HG03565 (cell line): ENCODE measurements at regions not wholly inside any gene's neighbourhood (a gene's known extent, or its start where the extent isn't known, plus 50 kb on each side); places are given as distances from the start of the nearest gene placed in this dataset.

ENCODE experiments used
- ATAC-seq: cut with Tn5 transposase; IDR thresholded peaks from one replicate; pipeline ENCODE4 v1.9.1; 2021; ENCODE audit warnings: mild to moderate bottlenecking, moderate library complexity; ENCODE audit not compliant: unreplicated experiment

GRCh38 chr6:93083337-93084230, 335.8 kb downstream of the EPHA7 start:
- ATAC-seq, result no peak

GRCh38 chr6:93081901-93082300, 337.5 kb downstream of the EPHA7 start:
- ATAC-seq, result no peak

GRCh38 chr6:93079061-93079460, 340.3 kb downstream of the EPHA7 start:
- no peak for ATAC-seq

- no peak for ATAC-seq
Observed at GRCh38 chr6:93073811-93074210, 345.5 kb downstream of the EPHA7 start.

DNA sequence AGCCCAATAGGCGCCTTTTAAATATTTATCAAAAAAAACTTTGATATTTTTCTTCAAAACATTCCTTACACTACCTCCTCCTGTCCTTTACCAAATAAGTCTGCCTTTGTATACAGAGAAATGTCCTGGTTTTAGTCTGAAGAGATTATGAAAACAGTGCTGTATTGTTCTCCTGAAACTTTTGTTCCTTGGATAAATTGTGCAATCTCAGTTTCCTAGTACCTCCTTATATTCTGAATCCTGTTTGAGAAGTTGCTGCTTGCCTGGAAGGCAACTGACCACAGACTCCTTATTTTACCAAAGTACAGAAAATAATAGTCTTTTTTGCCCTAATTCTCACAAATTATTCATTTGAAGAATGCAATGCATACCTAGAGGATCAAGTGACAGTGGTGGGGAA, 349.5 kb downstream of the EPHA7 start:
- ATAC-seq, result no peak

DNA sequence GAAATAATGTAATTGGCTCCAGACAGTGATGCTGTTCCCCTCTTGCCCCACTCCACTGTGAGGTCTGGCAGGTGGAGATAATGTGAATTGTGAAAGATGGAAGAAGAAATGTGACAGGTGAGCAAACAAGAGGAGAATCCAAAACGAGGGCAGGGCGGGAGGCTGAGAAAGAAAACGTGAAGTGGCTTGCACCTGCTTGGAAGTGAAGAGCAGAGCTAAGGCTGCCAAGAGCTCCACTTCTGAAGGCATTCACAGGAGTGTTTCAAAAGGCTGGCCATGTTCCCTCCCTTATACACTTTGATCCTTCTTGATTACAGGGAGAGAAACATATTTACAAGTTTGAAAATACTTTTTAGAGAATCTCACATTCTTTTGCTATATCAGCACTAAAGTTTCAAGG, 359.4 kb downstream of the EPHA7 start:
- no peak for ATAC-seq

DNA sequence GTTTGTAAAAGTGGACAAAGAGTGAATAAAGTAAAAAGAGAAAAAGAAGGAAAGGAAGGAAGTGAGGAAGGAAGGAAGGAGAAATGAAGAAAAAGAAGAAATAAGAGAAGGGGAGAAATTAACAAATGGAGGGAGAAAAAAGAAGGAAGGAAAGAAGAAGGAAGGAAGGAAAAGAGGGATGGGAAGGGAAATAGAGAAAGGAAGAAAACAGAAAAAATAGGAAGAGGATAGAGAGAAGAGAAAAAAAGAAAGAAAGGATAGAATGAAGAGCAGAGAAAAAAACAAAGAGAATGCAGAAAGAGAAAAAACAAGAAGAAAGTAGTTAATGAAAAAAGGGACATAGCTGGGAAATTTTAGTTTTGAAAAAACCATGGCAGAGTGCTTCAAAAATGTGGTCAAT, 361.8 kb downstream of the EPHA7 start:
- no peak for ATAC-seq

GRCh38 chr6:93048381-93048780, 371.0 kb downstream of the EPHA7 start:
- ATAC-seq, result no peak

DNA sequence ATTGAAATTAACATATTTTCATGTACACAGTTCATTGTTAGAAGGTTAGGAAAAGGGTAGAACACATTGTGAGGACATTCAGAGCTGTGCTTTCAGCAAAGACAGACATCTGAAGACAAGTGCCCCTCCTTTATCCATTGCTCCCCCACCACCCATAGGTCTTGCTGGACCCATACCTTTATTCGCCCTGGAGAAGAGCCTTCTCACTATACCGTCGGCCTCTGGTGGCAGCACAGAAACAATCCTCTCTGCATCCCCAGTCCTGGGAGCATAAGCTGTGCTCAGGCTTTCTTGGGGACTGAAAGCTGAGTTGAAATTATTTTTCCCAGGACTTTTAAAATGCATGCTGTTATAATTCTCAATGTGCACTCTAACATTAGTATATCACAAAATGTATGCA, 372.3 kb downstream of the EPHA7 start:
- no peak for ATAC-seq

GRCh38 chr6:93045156-93045555, 374.2 kb downstream of the EPHA7 start:
- ATAC-seq, result no peak

- ATAC-seq, result no peak
Observed at GRCh38 chr6:93040375-93040774, 379.0 kb downstream of the EPHA7 start.

DNA sequence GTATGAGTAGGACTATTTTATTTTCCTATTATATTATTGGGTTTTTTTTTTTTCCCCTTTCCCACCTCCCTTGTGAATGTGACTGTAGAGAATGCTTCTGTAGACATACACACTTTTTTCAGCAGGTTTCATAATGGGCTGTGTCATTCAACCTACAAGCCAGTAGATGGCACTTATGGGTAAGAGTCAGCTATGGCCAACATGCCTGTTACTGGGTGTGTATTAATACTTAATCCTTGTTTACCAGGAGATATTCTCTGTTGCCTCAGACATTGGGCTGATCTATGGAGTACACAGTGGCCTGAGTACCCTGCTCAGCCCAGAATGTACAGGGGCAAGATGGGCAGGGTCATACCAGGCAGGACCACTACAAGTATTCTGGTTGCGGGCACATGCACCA, 382.5 kb downstream of the EPHA7 start:
- peak; percentile 48 for ATAC-seq

DNA sequence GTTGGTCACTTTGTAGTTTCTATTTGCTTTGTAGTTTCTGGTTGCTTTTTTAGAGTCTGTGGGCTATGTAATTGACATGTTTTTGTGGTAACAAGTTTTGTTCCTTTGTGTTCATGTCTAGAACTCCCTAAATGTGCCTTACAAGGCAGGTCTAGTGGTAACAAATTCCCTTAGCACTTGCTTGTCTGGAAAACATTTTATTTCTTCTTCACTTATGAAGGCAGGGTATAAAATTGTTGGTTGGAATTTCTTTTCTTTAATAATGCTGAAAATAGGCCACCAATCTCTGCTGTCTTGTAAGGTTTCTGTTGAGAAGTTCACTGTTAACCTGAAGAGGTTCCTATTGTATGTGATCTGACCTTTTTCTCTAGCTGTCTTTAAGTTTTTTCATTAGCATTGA, 383.6 kb downstream of the EPHA7 start:
- no peak for ATAC-seq

DNA sequence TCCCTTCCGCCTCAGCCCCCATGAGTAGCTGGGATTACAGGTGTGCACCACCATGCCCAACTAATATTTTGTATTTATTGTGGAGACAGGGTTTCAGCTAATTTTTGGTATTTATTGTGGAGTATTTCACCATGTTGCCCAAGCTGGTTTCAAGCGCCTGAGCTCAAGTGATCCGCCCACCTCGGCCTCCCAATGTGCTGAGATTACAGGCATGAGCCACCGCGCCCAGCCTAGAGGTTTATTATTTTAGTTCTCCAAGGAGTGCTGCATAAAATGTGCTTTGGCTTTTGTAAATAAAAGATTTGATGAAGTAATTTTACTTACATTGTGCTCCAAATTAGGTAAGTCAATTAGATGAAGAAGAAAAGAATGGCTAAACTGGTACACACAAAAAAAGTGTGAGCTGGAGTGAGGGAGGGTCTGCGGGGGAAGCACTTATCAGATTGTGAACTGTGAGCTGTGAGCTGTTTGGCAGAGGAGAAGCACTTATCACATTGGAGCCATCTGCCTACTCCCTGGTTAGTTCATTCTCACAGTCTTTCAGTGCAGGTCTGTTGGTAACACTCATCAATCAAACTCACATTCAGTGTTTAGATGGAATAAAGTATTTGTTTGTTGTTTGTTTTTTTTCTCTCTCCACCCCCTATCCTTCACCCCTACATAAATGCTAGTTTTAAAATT, 398.0 kb downstream of the EPHA7 start:
- no peak for ATAC-seq

DNA sequence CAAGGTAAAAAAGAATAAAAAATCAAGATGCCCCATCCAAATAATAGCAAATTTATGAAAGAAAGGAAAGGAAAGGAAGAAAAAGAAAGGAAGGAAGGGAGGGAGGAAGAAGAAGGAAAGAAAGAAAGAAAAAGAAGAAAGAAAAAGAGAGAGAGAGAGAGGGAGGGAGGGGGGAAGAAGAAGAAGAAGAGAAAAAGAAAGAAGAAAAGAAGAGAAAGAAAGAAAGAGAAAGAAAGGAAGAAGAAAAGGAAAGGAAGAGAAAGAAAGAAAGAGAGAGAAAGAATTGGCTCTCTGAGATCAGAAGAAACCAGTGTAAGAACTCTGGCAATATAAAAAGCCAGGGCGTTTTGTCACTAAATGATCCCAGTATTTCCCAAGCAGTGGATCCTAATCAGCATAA, 401.7 kb downstream of the EPHA7 start:
- no peak for ATAC-seq

- ATAC-seq, result no peak
Observed at GRCh38 chr6:93017213-93017612, 402.1 kb downstream of the EPHA7 start.

- no peak for ATAC-seq
Observed at GRCh38 chr6:93013054-93013453, 406.3 kb downstream of the EPHA7 start.

- no peak for ATAC-seq
Observed at GRCh38 chr6:93008375-93008774, 411.0 kb downstream of the EPHA7 start.

DNA sequence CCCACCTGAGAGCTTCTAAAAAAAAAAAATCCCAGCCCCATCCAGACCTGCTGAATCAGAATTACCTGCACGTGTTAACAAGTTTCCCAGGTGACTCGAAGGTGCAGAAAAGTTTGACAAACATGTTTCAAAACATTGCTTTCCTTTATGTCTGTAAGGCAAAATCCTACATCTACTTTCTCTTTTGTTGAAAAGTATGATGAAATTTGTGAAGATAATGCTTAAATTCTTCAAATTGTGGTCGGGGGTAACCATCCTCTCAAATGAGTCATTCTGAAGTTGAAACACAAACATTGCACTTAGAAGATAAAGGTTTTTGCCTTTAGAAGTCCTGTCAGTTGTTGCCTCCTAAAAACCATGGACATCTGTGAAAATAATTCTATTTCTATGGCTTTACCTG, 429.7 kb downstream of the EPHA7 start:
- no peak for ATAC-seq

GRCh38 chr6:92979281-92979680, 440.1 kb downstream of the EPHA7 start:
- no peak for ATAC-seq

GRCh38 chr6:92977018-92977417, 442.3 kb downstream of the EPHA7 start:
- no peak for ATAC-seq

DNA sequence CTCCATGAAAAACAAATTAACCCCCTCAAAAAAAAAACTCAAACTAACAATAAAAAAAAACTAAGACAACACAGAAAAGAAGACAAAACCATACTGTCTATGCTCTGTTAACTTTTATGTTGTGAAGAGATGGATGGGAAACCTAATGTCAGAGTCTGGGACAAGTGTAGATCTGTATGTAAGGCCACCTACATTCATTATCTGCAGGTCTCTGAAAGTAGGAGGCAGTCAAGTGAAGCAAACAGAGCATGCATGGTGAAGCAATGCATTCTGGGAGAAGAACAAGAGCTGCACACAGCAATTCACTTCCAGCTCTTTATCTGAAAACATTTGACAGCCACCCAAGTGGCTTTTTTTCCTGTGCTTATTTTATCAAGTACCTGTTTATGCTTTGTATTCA, 452.0 kb downstream of the EPHA7 start:
- no peak for ATAC-seq
